Lower lobe of right lung (tissue), 2 donors: ENCODE measurements at regions not wholly inside any gene's neighbourhood (a gene's known extent, or its start where the extent isn't known, plus 50 kb on each side); places are given as distances from the start of the nearest gene placed in this dataset.

Experiments used
- ATAC-seq, 2 donors: fragments of 200-7000 bp; cut with Tn5 transposase; one replicate each; pipeline ENCODE4 v1.9.1; 2020 to 2022; ENCODE audit warnings: mild to moderate bottlenecking in 2 of 2, moderate library complexity in 2 of 2
- DNase-seq: peaks from one replicate; pipeline ENCODE4 v3.0.0-alpha.2; 2020
- H3K27ac ChIP-seq: fragments of 200-600 bp; one replicate; pipeline ENCODE4 v1.8.0; 2022
- H3K27me3 ChIP-seq: fragments of 200-600 bp; one replicate; pipeline ENCODE4 v1.8.0; 2022; ENCODE audit warnings: low read depth
- H3K36me3 ChIP-seq: fragments of 200-600 bp; one replicate; pipeline ENCODE4 v1.8.0; 2022; ENCODE audit warnings: mild to moderate bottlenecking
- H3K4me1 ChIP-seq: fragments of 200-600 bp; one replicate; pipeline ENCODE4 v1.8.0; 2022
- H3K4me3 ChIP-seq: fragments of 200-600 bp; one replicate; pipeline ENCODE4 v1.8.0; 2022; ENCODE audit warnings: mild to moderate bottlenecking
- H3K9me3 ChIP-seq: fragments of 200-600 bp; one replicate; pipeline ENCODE4 v1.8.0; 2022
- intact Hi-C: fragments of 100-400 bp; cut with DNase I; formaldehyde crosslinking; loops from one replicate; pipeline ENCODE4 v1.11.0; 2022
- TF ChIP-seq, protein P1 (sequence below): fragments of 200-600 bp; IDR thresholded peaks from one replicate; pipeline ENCODE4 v1.8.0; 2022; ENCODE audit warnings: antibody characterized with exemption, mild to moderate bottlenecking
- donor health status: DM: no; HTN: yes; CAD: no; lungs with severe emphysema.

DNA sequence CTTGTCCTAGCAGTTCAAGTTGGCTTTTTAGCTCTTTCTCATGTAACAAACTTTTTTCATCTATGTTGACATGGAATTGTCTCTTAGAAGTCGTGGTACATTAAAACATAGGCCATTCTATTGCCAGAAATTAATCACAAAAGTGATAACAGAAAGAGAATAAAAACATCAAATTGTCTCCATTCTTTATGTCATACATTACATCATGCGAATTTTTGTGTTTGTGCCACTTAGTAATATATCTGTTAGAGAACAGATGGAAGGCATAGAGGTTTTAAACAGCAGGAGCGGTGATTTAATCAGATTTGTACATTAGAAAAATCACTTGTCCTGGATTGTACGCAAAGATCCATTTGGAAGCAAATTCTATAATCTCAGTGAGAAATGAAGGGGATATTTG, 136.5 kb upstream of the CDH20 start:
- TF ChIP-seq, protein P1, sequence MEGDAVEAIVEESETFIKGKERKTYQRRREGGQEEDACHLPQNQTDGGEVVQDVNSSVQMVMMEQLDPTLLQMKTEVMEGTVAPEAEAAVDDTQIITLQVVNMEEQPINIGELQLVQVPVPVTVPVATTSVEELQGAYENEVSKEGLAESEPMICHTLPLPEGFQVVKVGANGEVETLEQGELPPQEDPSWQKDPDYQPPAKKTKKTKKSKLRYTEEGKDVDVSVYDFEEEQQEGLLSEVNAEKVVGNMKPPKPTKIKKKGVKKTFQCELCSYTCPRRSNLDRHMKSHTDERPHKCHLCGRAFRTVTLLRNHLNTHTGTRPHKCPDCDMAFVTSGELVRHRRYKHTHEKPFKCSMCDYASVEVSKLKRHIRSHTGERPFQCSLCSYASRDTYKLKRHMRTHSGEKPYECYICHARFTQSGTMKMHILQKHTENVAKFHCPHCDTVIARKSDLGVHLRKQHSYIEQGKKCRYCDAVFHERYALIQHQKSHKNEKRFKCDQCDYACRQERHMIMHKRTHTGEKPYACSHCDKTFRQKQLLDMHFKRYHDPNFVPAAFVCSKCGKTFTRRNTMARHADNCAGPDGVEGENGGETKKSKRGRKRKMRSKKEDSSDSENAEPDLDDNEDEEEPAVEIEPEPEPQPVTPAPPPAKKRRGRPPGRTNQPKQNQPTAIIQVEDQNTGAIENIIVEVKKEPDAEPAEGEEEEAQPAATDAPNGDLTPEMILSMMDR = no peak
- no peak overlapping the region for H3K27ac ChIP-seq
- no peaks in the 10 kb centered on the region for H3K27me3 ChIP-seq
- no peak overlapping the region for H3K4me3 ChIP-seq
- no peak for DNase-seq
- H3K9me3 ChIP-seq = no peaks in the 10 kb centered on the region
- H3K36me3 ChIP-seq = no peaks in the 10 kb centered on the region
- no peak for ATAC-seq
- no peaks in the 10 kb centered on the region for H3K4me1 ChIP-seq
- intact Hi-C loops = no loop called here

DNA sequence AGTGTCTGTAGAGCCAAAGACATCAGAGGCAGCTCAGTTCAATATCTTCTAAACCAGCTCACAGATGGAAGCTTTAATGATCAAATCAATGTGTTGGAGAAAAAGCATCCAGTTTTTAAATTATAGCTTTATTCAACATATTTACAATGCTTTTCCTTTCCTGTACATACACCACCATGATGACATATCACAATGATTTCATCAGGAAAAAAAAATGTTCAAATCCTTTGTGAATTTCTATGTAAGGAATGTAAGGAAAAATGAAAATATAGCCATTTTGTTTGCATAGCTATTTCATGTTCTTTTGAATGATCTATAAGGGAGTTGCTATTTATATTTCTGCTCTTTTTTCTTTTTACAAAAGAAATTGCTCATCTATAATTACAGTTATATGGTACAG, 134.7 kb upstream of the CDH20 start:
- Histone ChIP-seq H3K36me3 (no peaks in the 10 kb centered on the region), H3K9me3 (no peaks in the 10 kb centered on the region), H3K4me1 (no peaks in the 10 kb centered on the region), H3K27ac (no peak overlapping the region), H3K4me3 (no peak overlapping the region), H3K27me3 (no peaks in the 10 kb centered on the region)
- TF ChIP-seq, protein P1 = no peak
- ATAC-seq = no peak
- no peak for DNase-seq
- intact Hi-C loops = no loop called here

DNA sequence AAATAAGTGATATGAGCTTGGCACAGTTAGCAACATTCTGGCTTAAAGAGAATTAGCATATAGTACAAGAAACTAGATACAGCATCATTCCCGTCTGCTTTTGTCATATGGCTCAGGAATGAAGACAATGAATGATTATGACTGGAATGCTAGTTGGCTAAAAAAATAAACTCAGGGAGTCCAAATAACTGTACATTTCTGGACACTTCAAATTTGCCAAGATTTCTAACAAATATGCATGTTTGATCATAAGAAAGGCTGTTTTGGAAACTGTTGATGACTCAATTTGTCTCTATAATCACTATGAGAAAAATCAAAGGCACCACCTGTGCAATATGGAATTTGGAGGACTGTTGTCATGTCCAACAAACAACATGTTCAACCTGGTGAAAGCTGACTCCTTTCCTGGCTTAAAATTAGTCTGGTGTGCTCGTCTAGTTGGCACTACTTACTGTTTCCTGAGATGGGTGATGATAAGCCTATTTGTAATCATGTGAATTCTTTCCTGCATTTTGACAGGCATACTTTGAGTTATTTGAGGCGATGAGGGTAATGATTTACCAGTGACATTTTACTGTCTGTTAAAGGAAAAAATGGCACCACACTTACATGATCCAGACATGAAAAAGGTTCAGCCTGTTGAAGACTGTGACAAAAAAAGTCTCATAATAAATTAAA, 133.9 kb upstream of the CDH20 start:
- Histone ChIP-seq H3K27ac (no peak overlapping the region), H3K36me3 (no peaks in the 10 kb centered on the region), H3K27me3 (no peaks in the 10 kb centered on the region), H3K4me1 (no peaks in the 10 kb centered on the region), H3K4me3 (no peak overlapping the region), H3K9me3 (no peaks in the 10 kb centered on the region)
- DNase-seq (no peak), ATAC-seq (no peak)
- TF ChIP-seq, protein P1 = no peak
- intact Hi-C loops = no loop called here

DNA sequence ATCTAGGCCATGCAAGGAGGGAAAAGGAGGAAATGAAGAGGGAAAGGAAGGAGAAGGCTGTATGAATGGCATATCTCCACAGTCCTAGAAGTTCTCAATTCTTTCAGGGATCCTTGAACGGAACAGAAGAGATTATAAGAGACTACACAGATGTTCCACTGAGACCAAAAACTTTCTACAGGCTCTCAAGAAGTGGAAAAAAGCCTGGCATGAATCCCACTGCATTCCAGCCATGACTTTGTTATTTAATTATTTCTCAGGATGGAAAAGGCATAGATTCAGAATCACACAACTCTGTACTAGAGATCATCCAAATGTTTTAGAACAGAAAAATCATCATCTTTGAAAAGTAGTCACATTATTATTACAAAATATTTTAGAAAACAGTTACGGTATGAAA, 131.7 kb upstream of the CDH20 start:
- H3K9me3 ChIP-seq = no peaks in the 10 kb centered on the region
- TF ChIP-seq, protein P1 = no peak
- no peaks in the 10 kb centered on the region for H3K27me3 ChIP-seq
- no peaks in the 10 kb centered on the region for H3K36me3 ChIP-seq
- ATAC-seq = no peak
- H3K27ac ChIP-seq = no peak overlapping the region
- intact Hi-C loops = no loop called here
- H3K4me3 ChIP-seq = no peak overlapping the region
- no peak for DNase-seq
- H3K4me1 ChIP-seq = no peaks in the 10 kb centered on the region

DNA sequence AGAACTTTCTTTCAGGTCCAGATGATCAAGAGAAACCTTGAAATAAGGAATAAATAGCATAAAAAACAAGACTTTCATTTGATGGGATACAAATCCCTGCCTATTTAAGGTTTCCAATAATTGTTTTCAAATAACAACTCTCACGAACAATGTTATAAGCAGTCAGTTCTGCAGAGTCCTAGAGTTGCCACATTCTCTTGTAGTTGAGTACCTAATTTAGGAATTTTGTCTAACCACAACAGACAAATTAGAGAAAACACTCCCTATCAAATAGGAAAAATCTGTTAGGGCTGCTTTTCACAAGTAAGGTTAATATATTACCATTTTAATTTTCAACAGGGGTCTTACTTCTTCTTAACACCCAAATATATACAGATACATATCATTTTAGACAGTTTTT, 130.1 kb upstream of the CDH20 start:
- no peaks in the 10 kb centered on the region for H3K27me3 ChIP-seq
- no peaks in the 10 kb centered on the region for H3K36me3 ChIP-seq
- DNase-seq (no peak), ATAC-seq (no peak)
- intact Hi-C loops = no loop called here
- TF ChIP-seq, protein P1 = no peak
- H3K4me3 ChIP-seq = no peak overlapping the region
- no peak overlapping the region for H3K27ac ChIP-seq
- no peaks in the 10 kb centered on the region for H3K9me3 ChIP-seq
- no peaks in the 10 kb centered on the region for H3K4me1 ChIP-seq
